Peyer's patch (tissue), 4 donors: ENCODE measurements at regions not wholly inside any gene's neighbourhood (a gene's known extent, or its start where the extent isn't known, plus 50 kb on each side); places are given as distances from the start of the nearest gene placed in this dataset.

Source experiments
- POLR2A ChIP-seq, 2 donors: fragments of 450-650 bp; IDR thresholded peaks; one replicate each; pipeline ENCODE4 v1.5.1; 2017; ENCODE audit warnings: antibody characterized with exemption in 2 of 2, mild to moderate bottlenecking in 2 of 2, moderate library complexity in 2 of 2
- TF ChIP-seq, protein P1 (sequence below), 6 experiments: fragments of 450-650 bp in 4 of 6; fragments of 200-600 bp in 2 of 6; sonication (generic) in 1 of 6; IDR thresholded peaks; one replicate each; pipeline ENCODE4 v1.5.1; 2017 to 2019; ENCODE audit warnings: antibody characterized with exemption in 6 of 6, mild to moderate bottlenecking in 3 of 6, moderate library complexity in 1 of 6

- no peak for TF ChIP-seq POLR2A (IDR thresholded peaks at IDR 0.05)
- TF ChIP-seq, protein P1, sequence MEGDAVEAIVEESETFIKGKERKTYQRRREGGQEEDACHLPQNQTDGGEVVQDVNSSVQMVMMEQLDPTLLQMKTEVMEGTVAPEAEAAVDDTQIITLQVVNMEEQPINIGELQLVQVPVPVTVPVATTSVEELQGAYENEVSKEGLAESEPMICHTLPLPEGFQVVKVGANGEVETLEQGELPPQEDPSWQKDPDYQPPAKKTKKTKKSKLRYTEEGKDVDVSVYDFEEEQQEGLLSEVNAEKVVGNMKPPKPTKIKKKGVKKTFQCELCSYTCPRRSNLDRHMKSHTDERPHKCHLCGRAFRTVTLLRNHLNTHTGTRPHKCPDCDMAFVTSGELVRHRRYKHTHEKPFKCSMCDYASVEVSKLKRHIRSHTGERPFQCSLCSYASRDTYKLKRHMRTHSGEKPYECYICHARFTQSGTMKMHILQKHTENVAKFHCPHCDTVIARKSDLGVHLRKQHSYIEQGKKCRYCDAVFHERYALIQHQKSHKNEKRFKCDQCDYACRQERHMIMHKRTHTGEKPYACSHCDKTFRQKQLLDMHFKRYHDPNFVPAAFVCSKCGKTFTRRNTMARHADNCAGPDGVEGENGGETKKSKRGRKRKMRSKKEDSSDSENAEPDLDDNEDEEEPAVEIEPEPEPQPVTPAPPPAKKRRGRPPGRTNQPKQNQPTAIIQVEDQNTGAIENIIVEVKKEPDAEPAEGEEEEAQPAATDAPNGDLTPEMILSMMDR (IDR thresholded peaks at IDR 0.05) = no peak
These were observed 148.7 kb upstream of the RANBP3L start for GRCh38 chr5:36450229-36451014.
